Cardiac septum (tissue), 1 donor: ENCODE measurements at regions not wholly inside any gene's neighbourhood (a gene's known extent, or its start where the extent isn't known, plus 50 kb on each side); places are given as distances from the start of the nearest gene placed in this dataset.

Source experiments
- DNase-seq: peaks from one replicate; pipeline ENCODE4 v3.0.0-alpha.2; 2020; ENCODE audit warnings: low spot score
- intact Hi-C: fragments of 100-400 bp; cut with DNase I; formaldehyde crosslinking; loops from one replicate; pipeline ENCODE4 v1.14.0; 2022
- donor health status: DM: no; HTN: no; CAD: no.

DNA sequence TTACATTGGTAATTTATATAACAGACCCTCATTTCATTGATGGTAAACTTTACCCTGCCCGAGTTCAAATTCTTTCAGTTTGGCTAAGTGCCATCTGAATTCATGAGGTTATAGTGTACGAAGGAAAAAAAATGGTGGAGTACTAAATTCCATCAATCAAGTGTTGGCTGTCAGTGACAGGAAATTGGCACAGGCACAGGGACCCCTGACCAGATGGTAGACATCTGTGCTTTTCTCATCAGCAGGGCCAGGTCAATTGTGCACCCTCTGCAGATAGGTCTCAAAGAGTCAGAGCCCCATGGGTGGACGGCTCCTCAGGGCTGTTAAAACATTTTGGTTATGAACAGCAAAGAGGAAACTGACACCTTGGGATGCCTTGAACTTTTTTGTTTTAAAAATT is 439.2 kb downstream of the SETBP1 start:
- no peak for DNase-seq
- intact Hi-C loops = no loop called here

- no peak for DNase-seq
- intact Hi-C loops = no loop called here
These were observed 440.5 kb downstream of the SETBP1 start for GRCh38 chr18:45121146-45121545.

- no peak for DNase-seq
- intact Hi-C loops = no loop called here
These were observed 441.8 kb downstream of the SETBP1 start for GRCh38 chr18:45122506-45122905.

- no peak for DNase-seq
- intact Hi-C loops = no loop called here
These were observed 446.7 kb downstream of the SETBP1 start for GRCh38 chr18:45127405-45127804.

- DNase-seq = no peak
- intact Hi-C loops = no loop called here
These were observed 452.6 kb downstream of the SETBP1 start for GRCh38 chr18:45133276-45133675.

DNA sequence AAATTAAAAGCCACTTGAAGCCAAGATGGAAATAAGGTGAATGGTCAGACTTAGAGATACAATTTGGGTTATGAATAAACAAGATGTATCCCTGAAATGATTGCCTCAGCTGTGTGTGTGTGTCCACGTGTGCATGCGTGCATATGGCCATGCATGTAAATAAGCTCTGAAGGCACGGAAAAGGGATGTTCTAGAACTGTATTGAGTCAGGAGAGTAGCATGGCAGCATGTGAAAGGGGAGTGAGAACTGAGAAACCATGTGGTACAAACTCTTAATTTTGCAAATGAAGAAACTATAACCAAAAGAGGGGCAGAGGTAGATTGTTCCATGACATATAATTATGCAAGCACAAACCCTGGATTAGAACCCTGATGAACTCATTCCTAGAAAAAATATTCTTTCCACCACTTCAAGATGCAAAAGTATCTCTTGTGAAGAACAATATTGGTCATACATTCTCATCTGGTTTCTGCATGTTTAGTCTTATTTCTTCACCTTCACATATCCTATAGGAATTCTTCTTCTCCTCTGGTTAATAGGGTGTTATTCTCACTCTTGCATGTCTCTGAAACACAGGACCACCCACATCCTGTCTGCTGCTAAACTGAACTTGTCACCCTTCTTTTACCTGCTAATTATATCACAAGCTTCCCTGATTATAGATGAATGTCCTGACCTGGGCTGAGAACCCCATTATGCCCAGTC is 455.8 kb downstream of the SETBP1 start:
- intact Hi-C loops = no loop called here

GRCh38 chr18:45137087-45137419 is 456.4 kb downstream of the SETBP1 start:
- intact Hi-C loops = no loop called here

More for the DNA sequence above, 455.8 kb downstream of the SETBP1 start:
- DNase-seq = no peak

DNA sequence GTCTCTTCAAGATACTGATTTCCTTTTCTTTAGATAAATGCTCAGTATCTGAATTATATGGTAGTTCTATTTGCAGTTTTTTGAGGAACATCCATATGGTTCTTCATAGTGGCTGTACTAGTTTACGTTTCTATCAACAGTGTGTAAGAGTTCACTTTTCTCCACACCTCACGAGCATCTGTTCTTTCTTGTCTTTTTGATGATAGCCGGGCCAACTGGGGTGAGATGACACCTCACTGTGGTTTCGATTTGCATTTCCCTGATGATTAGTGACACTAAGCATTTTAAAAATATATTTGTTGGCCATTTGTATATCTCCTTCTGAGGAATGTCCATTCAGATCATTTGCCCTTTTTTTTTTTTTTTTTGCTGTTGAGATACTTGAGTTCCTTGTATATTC is 458.8 kb downstream of the SETBP1 start:
- no peak for DNase-seq
- intact Hi-C loops = no loop called here

More at GRCh38 chr18:45137087-45137419, 456.4 kb downstream of the SETBP1 start:
- no peak for DNase-seq

DNA sequence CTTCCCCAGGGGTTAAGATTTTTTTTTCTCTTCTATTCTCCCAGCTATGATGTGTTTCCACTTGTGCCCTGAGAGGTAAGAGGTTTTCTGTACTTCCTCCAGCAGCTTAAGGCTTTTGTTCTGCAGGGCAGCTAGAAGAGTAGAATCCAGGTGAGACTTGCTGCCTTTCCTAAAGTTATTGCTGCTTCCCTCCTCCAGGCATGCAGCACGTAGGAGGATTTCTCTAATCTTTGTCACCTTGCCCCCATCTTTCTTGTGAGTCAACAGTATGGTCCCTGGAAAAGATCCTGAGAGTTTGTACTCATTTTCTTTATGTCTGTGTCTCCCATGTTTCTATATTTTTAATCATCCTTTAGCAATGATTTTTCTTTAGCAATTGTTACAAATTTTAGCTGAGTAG is 462.2 kb downstream of the SETBP1 start:
- no peak for DNase-seq
- intact Hi-C loops = no loop called here

DNA sequence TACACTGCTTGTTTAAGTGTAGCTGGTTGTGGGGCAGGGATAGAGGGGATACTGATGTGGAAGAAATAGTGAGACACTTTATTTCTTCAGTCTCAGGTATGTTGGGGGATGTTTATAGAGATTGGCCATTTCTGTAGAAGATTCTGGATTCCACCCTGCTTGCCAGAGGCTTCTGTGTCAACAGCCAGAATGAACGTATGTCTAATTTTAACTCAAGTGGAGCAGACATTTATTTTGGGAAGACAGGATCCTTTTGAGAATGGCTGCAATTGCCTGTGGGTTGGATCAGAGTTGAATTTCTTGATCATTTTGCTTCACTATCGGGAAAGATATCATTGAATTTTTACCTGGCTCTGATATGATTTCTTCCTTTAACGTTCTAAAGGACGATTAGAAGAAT is 465.6 kb upstream of the SLC14A2 start:
- intact Hi-C loops = loop anchor here (10.0 kb wide), 1 partner anchor 55 kb away; no protein-coding TSS in a partner anchor
- no peak for DNase-seq

- intact Hi-C loops = loop anchor here (10.0 kb wide), 1 partner anchor 53 kb away; no protein-coding TSS in a partner anchor
- no peak for DNase-seq
These were observed 463.6 kb upstream of the SLC14A2 start for GRCh38 chr18:45151645-45152044.

- intact Hi-C loops = loop anchor here (10.0 kb wide), 1 partner anchor 49 kb away; no protein-coding TSS in a partner anchor
- no peak for DNase-seq
These were observed 459.8 kb upstream of the SLC14A2 start for GRCh38 chr18:45155526-45155925.

GRCh38 chr18:45156946-45157345 is 458.3 kb upstream of the SLC14A2 start:
- DNase-seq = no peak

DNA sequence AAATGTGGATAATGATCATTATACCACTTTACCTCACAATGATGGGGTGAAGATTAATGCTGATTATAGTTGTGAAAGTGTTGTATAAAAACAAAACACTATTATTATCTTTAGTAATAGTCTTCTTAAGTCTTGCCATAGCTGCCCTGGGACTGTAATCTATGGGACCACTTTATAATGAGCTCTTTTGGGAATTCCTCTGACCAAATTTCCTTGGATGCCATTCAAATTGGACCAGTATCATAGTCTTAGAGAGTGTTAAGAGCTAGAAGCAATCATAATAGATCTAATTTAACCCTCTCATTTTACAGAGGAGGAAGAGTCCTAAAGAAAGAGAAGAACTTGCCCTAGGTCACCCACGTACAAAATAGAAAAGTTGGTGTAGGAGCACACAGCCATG is 457.7 kb upstream of the SLC14A2 start:
- intact Hi-C loops = loop anchor here (10.0 kb wide), 1 partner anchor 47 kb away; no protein-coding TSS in a partner anchor
- no peak for DNase-seq

More at GRCh38 chr18:45156946-45157345, 458.3 kb upstream of the SLC14A2 start:
- intact Hi-C loops = loop anchor here (10.0 kb wide), 1 partner anchor 48 kb away; no protein-coding TSS in a partner anchor

DNA sequence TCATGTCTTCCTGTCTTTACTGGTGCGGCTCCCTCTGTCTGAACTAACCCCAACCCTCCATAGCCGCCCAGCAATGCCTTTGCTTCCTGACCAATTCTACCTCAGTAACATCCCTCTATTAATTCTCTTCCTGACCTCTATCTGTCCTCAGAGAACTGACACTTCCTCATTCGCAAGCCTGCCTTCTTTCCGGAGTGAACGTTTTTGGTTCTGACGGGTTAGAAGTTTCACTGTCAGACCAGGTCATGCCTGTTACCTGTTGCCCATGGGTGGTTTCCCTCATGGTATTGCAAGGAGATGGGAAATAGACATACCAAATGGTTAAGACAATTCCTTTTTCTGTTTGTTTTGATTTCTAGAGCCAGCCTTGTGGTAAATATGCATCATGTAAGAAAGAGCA is 453.4 kb upstream of the SLC14A2 start:
- intact Hi-C loops = no loop called here
- DNase-seq = no peak

DNA sequence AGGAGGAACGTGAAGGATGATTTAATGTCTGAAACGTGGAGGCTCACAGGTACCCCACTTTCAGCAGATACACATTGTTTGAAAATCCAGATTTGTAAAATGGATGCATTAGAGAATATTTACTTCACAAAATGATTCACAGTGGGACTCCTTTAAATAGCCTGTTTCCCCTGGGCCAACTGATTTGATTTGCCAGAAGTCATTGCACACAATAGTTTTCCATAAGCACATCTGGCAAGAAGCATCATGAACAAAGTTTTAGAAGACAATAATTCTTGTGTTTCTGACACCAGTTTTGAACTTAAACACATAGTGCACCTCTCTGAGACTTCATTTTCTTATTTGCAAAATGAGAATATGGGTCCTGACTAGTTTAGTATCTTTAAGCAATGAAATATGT is 451.4 kb upstream of the SLC14A2 start:
- DNase-seq = no peak
- intact Hi-C loops = no loop called here

DNA sequence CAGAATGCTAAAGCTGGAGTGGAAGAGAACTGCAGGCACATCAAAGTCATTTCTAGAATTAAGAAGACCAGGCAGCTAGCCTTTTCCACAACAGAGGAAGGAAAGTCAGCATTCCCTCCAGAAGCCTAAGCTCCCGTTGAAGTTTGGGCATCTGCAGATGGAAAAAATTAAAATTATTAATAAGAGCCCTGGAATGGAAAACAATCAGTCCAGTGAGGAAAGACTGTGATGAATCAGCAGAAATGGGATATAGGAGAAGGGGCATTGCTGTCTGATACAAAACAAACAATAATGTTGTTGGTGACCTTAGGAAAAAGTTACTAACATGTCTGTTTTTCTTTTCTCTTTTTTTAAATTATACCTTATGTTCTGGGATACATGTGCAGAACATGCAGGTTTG is 450.7 kb upstream of the SLC14A2 start:
- DNase-seq = no peak
- intact Hi-C loops = no loop called here

DNA sequence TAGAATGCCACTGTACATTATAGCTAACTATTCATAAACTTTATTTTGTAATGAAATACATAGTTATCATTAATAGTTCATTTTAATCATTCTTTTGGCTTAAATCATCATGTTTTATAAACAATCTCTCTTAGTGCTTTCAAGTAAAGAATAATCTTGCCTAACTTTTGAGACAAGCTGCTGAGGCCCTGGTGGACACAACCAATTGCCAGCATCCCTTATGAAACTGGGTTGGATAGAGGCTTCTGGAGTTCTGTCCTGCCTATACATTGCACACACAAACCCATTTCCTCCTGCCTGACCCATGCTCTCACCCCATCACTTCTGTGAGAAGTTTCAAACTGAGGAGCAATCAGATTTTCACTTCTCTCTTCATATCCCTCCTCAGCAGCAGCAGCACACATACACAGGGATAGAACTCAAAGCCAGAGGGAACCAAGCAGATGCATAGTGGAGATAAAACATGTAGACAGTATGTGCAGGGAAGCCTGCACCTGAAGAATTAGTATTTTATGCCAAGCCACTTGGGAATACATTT is 450.0 kb upstream of the SLC14A2 start:
- intact Hi-C loops = no loop called here
- no peak for DNase-seq

GRCh38 chr18:45165871-45166270 is 449.4 kb upstream of the SLC14A2 start:
- intact Hi-C loops = no loop called here
- no peak for DNase-seq

GRCh38 chr18:45166341-45166835 is 448.9 kb upstream of the SLC14A2 start:
- intact Hi-C loops = no loop called here
- no peak for DNase-seq

GRCh38 chr18:45166836-45167551 is 448.3 kb upstream of the SLC14A2 start:
- intact Hi-C loops = no loop called here
- DNase-seq = no peak
